HG02884 (cell line): ENCODE measurements at regions not wholly inside any gene's neighbourhood (a gene's known extent, or its start where the extent isn't known, plus 50 kb on each side); places are given as distances from the start of the nearest gene placed in this dataset.

Source experiments
- ATAC-seq: cut with Tn5 transposase; IDR thresholded peaks from one replicate; pipeline ENCODE4 v1.9.1; 2021; ENCODE audit warnings: mild to moderate bottlenecking, moderate library complexity; ENCODE audit not compliant: unreplicated experiment

DNA sequence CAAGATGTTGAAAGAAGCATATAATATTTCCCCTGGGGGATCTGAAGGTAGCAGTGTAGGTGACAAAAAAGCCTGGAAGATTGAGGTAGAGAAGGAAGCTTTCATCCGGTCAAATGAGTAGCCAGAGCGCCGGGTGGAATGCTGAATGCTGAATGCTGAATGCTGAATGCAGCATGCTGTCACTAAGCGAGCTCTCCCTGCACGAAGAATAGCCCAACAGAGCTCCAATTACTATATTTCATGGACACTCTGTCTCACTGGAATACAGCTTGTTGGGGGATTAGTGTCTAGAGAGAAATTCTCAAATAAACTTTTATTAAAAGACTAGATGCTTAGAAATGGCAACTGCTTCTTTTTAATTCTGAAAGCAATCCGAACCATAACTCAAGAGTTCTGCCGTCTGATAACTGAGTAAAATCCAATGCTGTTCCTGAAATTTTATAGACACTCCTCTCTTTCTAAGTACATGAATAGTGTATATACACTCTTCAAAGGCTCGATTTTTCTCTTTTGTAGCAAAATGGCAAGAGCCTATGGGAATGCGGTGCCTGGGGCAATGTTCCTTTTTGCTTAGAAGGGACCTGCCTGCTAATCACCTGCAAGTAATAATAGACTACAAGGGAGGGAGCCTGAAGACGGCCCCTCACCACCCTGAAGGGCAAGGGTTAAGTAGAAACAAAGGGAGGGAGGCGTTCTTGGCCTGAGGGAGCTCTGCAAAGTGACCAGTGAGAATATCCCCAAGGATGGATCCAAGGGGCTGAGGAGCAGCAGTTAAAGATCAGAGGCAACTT, 203.7 kb upstream of the ESRRG start:
- ATAC-seq, result no peak

DNA sequence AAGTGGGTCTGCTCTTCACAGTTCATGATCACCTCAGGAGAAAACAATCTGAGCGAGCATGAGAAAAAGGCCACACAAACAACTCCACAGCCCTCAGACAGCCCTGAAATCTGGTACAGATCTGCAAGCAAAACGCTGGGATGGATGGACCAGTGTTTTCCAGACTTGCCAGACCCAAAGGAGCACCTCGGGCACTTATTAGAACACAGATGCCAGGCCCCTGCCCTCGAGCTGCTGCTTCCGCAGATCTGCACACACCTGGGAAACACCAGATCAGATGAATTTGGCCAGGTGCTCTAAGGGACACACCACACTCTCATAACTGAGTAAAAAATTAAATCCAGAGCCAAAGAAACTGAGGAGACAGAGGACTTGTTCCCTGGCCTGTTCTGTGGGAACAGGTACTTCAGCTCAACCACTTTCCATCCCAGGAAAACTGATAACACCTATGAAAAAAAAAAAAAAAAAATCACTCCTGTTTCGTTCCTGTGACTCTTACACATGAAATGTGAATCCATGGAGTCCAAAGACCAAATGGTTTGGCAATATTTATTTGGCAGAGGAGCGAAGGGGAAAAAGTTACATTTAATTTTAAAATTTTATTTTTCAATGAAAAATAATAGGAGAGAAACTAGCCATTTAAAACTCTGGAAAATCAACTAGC, 202.9 kb upstream of the ESRRG start:
- ATAC-seq, result no peak

DNA sequence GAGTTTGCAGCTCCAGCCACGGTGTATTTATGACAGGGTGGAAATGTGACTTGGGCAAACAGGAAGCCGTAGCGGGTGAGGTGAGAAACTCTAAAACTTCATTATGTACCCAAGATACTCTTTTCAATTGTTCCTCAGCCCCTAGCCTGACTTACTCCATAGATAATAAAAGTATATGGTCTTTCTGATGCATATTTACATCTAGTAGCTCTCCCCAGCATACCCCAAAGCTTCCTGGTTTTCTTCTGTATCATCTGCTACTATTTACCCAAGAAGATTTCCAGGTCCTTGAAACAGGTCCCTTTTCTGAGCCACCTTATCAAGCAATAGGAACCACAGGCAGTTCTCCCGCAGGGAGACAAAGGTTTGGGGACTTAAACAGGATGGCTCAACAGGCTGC, 201.5 kb upstream of the ESRRG start:
- ATAC-seq, result no peak

DNA sequence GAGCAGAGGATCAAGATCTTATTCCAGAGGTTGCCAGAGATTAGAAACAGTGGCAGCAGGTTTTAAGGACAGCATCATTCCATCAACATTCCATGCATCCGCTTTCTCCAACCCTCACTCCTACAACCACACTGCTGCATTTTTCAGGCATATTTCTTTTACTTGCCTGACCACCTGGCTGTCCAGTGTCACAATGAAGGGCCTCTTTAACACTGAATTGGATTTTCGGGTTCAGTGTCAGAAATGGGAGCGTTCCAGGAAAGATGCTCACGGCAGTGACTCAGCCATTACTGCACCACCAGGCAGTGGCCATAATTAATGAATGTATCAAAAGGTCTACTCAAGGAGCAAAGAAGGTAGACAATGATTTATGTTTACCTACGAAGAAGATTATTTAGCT, 200.4 kb upstream of the ESRRG start:
- ATAC-seq, result no peak

DNA sequence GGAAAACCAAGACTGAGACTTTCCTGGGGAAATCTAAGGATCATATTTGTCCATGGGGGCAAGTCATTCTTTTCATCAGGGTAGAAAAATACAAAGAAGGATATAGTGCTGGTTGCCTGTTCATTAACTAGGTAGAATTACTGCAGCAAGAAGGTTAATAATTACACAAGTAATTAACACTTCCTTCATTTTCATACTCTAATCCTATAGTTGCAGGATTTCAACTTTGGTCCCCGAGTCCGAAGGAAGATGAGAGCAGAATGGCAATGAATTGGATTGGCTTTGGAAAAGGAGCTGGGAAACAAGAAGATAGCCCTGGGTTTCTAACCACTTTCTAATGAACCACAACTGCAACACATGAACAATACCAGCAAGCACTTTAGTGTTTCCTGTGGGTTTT, 199.2 kb upstream of the ESRRG start:
- no peak for ATAC-seq

DNA sequence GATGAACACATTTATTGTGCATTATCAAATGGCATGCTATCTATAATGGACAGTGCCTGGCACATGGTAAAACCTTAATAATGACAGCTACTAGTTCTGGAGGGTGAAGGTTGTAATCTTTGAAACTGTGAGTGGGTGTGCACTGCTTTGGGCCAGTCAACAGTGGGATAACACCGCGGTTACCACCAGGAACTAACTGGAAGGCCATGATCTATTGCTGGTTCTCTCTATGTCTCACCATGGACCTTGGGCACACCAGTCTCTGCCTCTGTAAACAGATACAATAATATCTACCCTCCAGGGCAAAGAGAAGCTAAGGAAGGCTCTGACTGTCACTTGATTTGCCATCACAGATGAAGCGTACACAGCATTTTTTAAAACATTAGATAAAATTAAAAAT, 198.6 kb upstream of the ESRRG start:
- no peak for ATAC-seq

DNA sequence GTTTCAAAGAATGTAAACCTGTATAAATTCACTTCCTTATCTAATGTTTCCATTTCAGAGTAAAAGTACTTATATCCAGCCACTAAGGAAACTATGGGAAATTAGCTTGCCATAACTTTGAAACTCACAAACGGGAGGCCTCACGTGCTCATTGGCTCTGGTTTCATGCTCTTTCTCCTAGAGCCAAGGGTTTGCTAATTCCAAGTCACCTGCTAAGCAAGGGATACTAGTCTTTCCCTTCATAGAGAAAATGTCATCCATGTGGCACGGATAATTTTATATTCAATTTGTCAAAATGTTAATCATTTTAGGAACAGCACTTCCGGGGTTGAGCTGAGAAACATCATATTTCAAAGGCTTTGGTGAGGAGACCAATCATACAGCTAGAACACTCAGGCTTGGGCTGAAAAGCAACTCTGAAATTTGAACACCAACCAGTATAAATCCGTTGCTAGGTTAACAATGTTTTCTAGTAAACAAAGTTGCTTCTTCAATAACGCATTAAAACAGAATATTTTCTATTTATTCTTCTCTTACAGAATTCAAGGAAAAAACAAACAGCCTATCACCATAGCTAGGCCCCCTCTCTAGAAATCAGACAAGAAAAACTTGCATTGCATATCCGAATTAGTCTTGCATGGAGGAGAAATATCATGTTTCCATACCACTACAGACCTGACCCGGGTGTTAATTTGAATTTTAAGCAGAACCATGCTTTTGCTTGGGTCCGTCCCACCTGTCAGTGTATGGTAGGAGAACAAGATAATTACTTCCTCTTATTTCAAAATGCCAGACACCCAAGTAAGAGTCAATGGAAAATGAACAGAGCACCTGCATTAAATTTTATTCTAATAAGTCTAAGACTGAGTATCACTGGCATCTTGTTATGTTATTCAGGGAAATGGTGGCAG, 196.1 kb upstream of the ESRRG start:
- no peak for ATAC-seq

DNA sequence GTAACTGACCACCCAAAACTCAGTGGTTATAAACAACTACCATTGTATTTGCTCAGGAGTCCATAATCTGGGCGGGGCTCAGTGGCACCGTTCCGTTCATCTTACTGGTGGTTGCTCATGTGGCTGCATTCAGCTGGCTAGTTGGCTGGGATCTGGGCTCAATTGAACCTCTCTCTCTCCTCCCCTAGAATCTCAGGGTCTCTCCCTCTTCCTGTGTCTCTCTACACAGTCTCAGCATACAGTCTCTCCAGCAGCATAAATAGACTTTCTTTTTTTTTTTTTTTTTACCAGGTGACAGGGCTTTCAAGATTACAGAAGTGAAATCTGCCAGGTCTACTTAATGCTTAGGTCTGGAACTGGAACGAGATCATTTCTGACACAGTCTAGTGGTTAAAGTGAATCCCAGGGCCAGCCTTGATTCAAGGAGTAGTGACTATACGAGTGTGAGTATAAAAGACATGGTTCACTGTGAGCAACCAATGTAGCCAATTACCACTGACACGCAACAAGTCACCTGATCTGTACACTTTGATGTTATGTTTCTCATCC, 193.7 kb upstream of the ESRRG start:
- no peak for ATAC-seq

DNA sequence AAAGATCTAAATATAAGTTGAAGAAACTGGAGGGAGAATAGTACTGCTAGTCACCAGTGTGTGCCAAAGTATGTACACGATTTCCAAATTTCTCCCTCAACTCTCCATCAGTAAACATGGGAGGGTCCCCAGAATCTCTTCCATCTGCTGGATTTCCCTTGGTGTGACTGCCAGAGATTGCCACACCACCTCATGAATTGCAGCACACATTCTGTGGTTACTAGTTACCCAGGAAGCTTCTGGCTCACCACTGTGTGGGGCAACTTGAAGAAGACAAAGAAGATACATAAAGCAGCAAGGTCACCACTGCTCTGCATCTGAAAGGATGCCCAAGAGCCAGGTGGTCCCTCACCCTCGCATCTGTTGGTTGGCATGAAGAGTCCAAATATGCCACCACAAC, 191.7 kb upstream of the ESRRG start:
- ATAC-seq, result no peak

DNA sequence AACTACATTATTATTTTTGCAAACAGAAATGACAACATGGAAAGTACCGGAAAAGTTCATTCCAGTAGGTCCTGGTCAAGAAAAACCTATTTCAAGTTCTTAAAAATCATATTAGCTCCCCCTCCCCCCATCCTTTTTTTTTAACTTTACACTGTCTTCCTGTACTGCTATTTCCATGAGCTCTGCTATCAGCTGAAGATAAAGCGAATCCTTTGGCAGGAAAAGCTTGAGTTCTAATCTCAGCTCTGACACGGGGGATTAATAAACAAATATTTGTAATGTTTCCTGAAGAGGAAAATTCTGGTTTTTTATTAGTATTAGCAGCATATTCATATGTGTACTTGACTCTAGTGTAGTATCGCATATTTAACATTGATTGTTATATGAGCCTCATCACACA, 190.7 kb upstream of the ESRRG start:
- ATAC-seq, result no peak

DNA sequence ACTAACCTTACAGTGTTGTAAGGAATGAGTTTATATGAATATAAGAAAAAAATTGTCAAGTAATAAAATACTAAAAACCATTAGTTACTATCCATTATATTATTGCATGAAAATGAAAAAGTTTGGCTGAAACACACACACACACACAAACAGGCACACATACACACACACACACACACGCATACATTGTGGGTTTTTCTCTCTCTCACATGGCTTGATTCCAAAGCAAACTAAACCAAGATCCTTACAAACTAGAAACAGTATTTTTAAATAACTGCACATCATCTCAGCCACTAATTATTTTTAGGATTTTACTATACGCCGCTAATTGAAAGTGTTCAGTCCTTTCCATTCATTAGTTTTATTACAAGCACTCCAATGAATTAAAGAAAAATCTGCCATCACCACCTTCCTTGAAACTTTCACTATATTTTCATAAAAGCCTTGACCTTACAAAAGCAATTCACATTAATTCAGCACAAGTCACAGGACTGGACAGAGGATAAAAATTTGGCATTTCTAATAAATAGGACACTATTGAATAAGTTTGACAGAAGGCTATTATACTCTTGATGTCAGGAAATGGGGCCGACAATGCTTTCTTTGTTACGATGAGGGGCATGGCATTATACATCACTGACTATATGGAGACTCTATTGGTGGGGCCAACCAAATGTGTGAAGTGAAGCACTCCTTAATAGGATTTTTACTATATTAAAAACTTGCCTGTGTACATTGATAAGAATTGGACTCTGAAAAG, 187.0 kb upstream of the ESRRG start:
- ATAC-seq, result no peak

DNA sequence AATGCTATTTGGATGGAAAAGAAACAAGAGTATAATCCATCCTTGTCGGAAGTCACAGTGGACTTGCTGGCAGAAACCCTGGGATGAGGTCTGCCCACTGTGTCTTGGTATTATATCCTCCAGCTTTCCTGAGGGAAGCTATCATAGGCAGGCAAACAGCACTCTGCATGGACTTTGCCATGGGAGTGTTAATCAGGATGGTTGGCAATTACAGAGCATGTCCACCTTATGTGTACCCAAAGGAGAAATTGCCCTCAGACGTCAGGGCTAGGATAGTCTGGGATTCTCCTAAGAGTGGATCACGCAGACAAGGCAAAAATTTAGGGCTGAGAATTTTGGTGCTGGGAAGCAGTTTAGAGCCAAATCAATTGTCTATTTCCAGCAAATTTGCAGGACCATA, 184.9 kb upstream of the ESRRG start:
- ATAC-seq, result no peak

DNA sequence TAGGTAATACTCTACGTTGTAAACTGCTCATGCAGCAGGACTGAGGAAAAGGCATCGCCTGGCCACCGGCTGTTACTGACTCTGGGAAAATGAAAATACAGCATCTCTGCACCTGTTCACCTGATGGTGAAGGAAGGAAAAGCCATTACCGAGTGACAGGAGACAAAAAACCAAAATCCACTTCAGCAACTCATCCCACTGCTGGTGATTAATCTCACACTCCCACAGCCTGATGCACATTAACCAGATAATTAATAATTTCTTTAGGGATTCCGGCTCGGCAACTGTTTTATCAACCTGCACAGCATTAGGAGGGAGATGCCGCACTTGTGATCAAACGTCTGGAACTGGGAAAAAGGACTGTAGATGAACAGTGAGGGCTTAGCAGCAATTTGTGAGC, 183.9 kb upstream of the ESRRG start:
- no peak for ATAC-seq

DNA sequence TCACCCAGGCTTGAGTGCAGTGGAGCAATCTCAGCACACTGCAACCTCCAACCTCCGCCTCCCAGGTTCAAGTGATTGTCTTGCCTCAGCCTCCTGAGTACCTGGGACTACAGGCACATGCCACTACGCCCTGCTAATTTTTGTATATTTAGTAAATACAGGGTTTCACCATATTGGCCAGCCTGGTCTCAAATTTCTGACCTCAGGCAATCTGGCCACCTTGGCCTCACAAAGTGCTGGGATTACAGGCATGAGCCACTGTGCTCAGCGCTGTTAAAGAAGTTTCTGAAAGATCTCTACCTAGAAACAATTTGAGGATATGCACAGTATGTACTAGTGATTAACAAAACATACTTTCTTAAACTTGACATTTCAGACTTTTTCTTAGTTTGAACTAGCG, 182.6 kb upstream of the ESRRG start:
- ATAC-seq, result no peak

DNA sequence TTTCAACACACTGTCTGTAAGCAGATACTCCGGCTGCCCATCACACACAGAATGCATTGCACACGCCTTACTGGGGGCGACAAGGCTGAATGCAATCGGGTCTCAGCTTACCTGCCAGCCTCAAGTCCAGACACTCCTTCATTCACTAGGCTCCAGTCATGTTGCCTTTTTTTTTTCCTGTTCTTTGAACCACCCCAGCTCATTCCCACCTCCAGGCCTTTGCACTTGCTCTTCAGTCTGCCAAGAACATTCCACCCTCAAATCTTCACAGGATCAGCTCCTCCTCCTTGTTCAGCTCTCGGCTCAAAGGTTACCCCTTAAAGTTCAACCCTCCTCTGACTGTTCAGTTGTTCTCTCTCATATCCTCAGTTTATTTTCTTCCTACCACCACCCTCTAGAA, 181.9 kb upstream of the ESRRG start:
- no peak for ATAC-seq

DNA sequence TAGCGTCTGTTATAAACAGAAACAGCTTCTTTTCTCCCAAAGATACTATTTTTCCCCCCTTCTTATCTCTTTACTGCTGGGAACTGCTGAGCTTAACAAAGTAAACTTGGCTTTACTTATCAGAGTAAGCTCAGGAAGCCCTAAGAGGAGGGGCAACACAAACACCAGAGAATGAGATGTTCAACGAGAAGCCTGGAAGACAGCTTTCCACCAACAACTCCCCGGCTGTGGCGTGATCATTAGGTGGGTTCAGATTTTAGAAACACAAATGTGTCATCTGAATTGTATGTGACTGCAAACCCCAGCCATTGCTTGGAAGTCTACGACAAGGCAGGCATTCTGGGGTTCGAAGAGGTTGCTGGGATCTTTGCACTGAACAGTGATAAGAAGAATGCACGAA, 181.2 kb upstream of the ESRRG start:
- ATAC-seq, result no peak

DNA sequence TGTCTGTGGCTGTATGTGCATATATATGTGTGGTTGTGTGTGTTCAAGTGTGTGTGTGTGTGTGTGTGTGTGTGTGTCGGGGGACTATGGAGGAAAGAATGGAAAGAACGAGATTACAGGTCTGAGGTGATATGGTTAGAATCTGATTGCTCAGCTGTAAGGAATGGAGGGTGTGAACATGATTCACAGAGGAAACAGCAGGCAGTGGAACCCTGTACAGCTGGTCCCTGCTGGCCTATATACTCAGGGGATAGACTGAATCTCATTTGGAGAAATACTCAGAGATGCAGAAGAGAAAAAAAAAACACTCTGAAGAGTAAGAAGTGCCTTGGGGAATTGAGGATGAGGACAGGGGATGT, 180.1 kb upstream of the ESRRG start:
- no peak for ATAC-seq

DNA sequence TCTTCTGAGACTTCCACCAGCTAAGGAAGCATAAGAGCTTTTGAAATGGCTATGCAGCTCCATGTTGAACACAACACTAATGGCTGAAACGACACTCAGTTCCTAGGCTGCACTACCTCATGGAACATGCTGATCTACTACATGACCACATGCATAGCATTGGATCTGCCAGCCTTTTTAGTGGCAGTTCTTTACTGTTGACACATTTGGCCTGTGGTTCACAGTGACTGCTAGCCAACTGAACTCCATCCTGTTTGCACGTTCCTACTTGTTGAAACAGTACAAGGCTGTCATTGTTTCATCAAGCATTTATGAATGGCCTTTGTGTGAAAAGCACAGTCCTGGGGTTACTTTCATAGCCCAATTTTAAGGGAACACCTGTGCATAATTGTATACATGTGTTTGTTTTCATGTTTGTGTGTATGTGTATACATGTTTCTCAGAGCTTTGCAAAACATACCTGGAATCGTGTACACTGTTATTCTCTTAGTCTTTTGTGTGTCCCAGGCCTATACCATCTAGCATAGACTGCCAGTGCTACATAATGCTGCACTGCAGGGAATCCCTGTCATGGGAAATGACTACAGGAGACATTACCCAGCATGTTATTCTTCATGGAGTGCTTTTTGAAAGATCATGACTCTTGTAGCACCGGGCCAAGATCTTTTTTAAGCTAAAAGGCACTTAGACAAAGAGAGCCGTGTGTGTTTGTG, 179.6 kb upstream of the ESRRG start:
- no peak for ATAC-seq

DNA sequence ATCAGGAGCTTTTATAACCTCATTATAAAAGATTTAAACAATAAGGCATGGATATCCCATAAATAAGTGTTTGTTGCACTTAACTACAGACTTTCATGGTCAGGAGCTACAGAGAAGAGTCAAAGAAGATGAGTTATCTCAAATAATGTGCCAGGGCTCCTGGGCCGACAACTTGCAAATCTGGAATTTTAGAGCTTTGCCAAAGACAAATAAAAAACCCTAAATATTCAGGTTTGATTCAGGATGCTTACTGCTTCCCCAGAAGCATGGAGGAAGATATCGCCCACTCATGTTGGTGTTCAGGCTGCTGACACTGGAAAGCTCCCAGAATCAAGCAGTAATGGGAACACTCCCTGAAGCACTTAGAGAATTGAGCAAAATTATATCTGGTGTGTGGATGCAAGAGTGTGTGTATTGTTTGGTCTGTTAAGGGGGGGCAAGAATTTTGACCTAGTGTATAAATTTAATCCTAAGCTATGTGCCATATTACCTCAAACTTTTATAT, 176.9 kb upstream of the ESRRG start:
- no peak for ATAC-seq

DNA sequence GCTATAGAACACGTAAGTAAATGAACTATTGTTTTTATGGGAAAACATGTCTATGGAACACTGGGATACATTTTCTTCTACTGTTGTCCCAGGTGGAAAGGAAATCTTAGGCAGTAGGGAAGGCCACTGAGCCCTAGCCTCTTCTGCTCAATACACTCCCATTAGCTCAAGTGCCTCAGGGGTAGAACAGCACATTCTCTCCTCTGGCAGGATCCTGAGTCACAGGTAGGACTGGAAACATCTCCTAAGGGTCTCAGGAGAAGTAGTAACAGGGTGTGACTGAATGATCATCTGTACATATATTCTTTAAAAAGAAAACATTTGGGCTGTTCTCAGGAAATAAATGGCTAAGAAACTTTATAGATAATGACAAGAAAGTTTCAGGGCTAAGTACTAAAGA, 175.6 kb upstream of the ESRRG start:
- ATAC-seq, result no peak
